Mucosa of descending colon (tissue), 3 donors: ENCODE measurements at regions not wholly inside any gene's neighbourhood (a gene's known extent, or its start where the extent isn't known, plus 50 kb on each side); places are given as distances from the start of the nearest gene placed in this dataset.
A peak's percentile ranks its signal among the peaks of the same experiment; 100 is the strongest.

Source experiments
- ATAC-seq: fragments of 200-7000 bp; cut with Tn5 transposase; one replicate; pipeline ENCODE4 v1.9.1; 2020; ENCODE audit warnings: mild to moderate bottlenecking, moderate library complexity
- DNase-seq, 3 donors: peaks; one replicate each; pipeline ENCODE4 v3.0.0-alpha.2; 2020
- H3K36me3 ChIP-seq: fragments of 200-600 bp; one replicate; pipeline ENCODE4 v1.8.0; 2021; ENCODE audit warnings: low read depth, mild to moderate bottlenecking
- H3K4me1 ChIP-seq: fragments of 200-600 bp; one replicate; pipeline ENCODE4 v1.8.0; 2021; ENCODE audit warnings: low read depth, mild to moderate bottlenecking
- H3K4me3 ChIP-seq: fragments of 200-600 bp; one replicate; pipeline ENCODE4 v1.8.0; 2021; ENCODE audit warnings: mild to moderate bottlenecking
- H3K9me3 ChIP-seq: fragments of 200-600 bp; one replicate; pipeline ENCODE4 v1.8.0; 2021; ENCODE audit warnings: mild to moderate bottlenecking
- CTCF ChIP-seq: fragments of 200-600 bp; IDR thresholded peaks from one replicate; pipeline ENCODE4 v1.8.0; 2022; ENCODE audit warnings: antibody characterized with exemption, mild to moderate bottlenecking
- intact Hi-C, 2 donors: fragments of 100-400 bp; cut with DNase I in 1 of 2; cut with micrococcal nuclease in 1 of 2; formaldehyde crosslinking; loops; one replicate each; pipeline versions ENCODE4 v1.11.0 to v1.11.1; 2022; cut with DNase I, micrococcal nuclease
- donor health status: DM: no; HTN: no; CAD: no; lungs with moderate emphysema.
- donor health status: DM: no; HTN: no; CAD: no.
- donor health status: DM: no; HTN: yes; CAD: no.

- intact Hi-C loops = no loop called here
- no peaks in the 10 kb centered on the region for H3K4me1 ChIP-seq
- peak in 2 of 3 donors; percentile 37 to 39 for DNase-seq
- peak; percentile 86 for ATAC-seq
- H3K4me3 ChIP-seq = no peak overlapping the region
- H3K9me3 ChIP-seq = no peaks in the 10 kb centered on the region
- TF ChIP-seq CTCF = no peak
- no peaks in the 10 kb centered on the region for H3K36me3 ChIP-seq
These were observed 137.9 kb upstream of the LIPC start for GRCh38 chr15:58293622-58294550.

- Histone ChIP-seq H3K36me3 (no peaks in the 10 kb centered on the region), H3K4me3 (no peak overlapping the region), H3K4me1 (no peaks in the 10 kb centered on the region), H3K9me3 (no peaks in the 10 kb centered on the region)
- DNase-seq = no peak
- TF ChIP-seq CTCF = no peak
- intact Hi-C loops = no loop called here
- no peak for ATAC-seq
These were observed 137.0 kb upstream of the LIPC start for GRCh38 chr15:58294681-58295254.

- Histone ChIP-seq H3K36me3 (no peaks in the 10 kb centered on the region), H3K4me3 (no peak overlapping the region), H3K4me1 (no peaks in the 10 kb centered on the region), H3K9me3 (no peaks in the 10 kb centered on the region)
- TF ChIP-seq CTCF = no peak
- no peak for DNase-seq
- no peak for ATAC-seq
- intact Hi-C loops = no loop called here
These were observed 136.1 kb upstream of the LIPC start for GRCh38 chr15:58295637-58296215.

GRCh38 chr15:58296276-58296675 lies 135.5 kb upstream of the LIPC start:
- Histone ChIP-seq H3K4me3 (no peak overlapping the region), H3K9me3 (no peaks in the 10 kb centered on the region), H3K36me3 (no peaks in the 10 kb centered on the region), H3K4me1 (no peaks in the 10 kb centered on the region)
- intact Hi-C loops = no loop called here
- DNase-seq (no peak), ATAC-seq (no peak)
- TF ChIP-seq CTCF = no peak

GRCh38 chr15:58297639-58298038 lies 134.2 kb upstream of the LIPC start:
- no peak for DNase-seq
- no peak for ATAC-seq
- no peak overlapping the region for H3K4me3 ChIP-seq
- no peaks in the 10 kb centered on the region for H3K9me3 ChIP-seq
- no peaks in the 10 kb centered on the region for H3K36me3 ChIP-seq
- no peak for TF ChIP-seq CTCF
- H3K4me1 ChIP-seq = no peaks in the 10 kb centered on the region
- intact Hi-C loops = no loop called here
